DMS79 treated with DMSO at 0.1 percent for 48 hours (cell line): ENCODE measurements at regions not wholly inside any gene's neighbourhood (a gene's known extent, or its start where the extent isn't known, plus 50 kb on each side); places are given as distances from the start of the nearest gene placed in this dataset.
"Not testable (repeated sequence)": the region's sequence is repeated elsewhere in the genome, so short reads cannot be mapped to it uniquely, and the experiment has no call there.

ENCODE experiments used
- DNase-seq: peaks from one replicate; lab custom pipeline; 2025; lab: John Stamatoyannopoulos, UW

- no peak for DNase-seq
These were observed 63.9 kb downstream of the MAT2B start for GRCh38 chr5:163569284-163569683.

GRCh38 chr5:163571744-163572143, 66.3 kb downstream of the MAT2B start:
- no peak for DNase-seq

GRCh38 chr5:163574472-163575440, 69.3 kb downstream of the MAT2B start:
- no peak for DNase-seq

GRCh38 chr5:163578652-163579051, 73.2 kb downstream of the MAT2B start:
- DNase-seq: no peak

- no peak for DNase-seq
These were observed 74.3 kb downstream of the MAT2B start for GRCh38 chr5:163579729-163580128.

- no peak for DNase-seq
These were observed 75.1 kb downstream of the MAT2B start for GRCh38 chr5:163580516-163580915.

GRCh38 chr5:163583491-163584153, 78.2 kb downstream of the MAT2B start:
- DNase-seq: not testable (repeated sequence)

GRCh38 chr5:163585206-163585605, 79.8 kb downstream of the MAT2B start:
- no peak for DNase-seq

- DNase-seq: no peak
These were observed 81.1 kb downstream of the MAT2B start for GRCh38 chr5:163586531-163586956.

GRCh38 chr5:163594951-163595350, 89.5 kb downstream of the MAT2B start:
- DNase-seq: no peak

- no peak for DNase-seq
These were observed 90.7 kb downstream of the MAT2B start for GRCh38 chr5:163595932-163596607.

GRCh38 chr5:163596608-163597315, 91.3 kb downstream of the MAT2B start:
- DNase-seq: no peak

- DNase-seq: peak; percentile 54
These were observed 98.6 kb downstream of the MAT2B start for GRCh38 chr5:163604013-163604412.

- DNase-seq: no peak
These were observed 101.8 kb downstream of the MAT2B start for GRCh38 chr5:163607256-163607655.

GRCh38 chr5:163608621-163609020, 103.2 kb downstream of the MAT2B start:
- DNase-seq: no peak

GRCh38 chr5:163609910-163610309, 104.5 kb downstream of the MAT2B start:
- no peak for DNase-seq

GRCh38 chr5:163612358-163613149, 107.1 kb downstream of the MAT2B start:
- DNase-seq: no peak

- no peak for DNase-seq
These were observed 107.7 kb downstream of the MAT2B start for GRCh38 chr5:163613150-163613442.

- DNase-seq: no peak
These were observed 109.4 kb downstream of the MAT2B start for GRCh38 chr5:163614787-163615186.

GRCh38 chr5:163619273-163619934, 114.0 kb downstream of the MAT2B start:
- DNase-seq: no peak

- no peak for DNase-seq
These were observed 114.5 kb downstream of the MAT2B start for GRCh38 chr5:163619951-163620350.
